ENCODE measurements at regions not wholly inside any gene's neighbourhood (a gene's known extent, or its start where the extent isn't known, plus 50 kb on each side); places are given as distances from the start of the nearest gene placed in this dataset.

- no peaks in the 10 kb centered on the region for H3K36me3 ChIP-seq (replicated peaks; ENCODE audit: insufficient read depth, low read depth)
- no peak overlapping the region for H3K27ac ChIP-seq
- H3K9me2 ChIP-seq (replicated peaks; ENCODE audit: insufficient read depth) = no peaks in the 10 kb centered on the region
- H2AFZ ChIP-seq = no peak overlapping the region
- 48% methylated on average over 2 of the region's 2 CpGs for WGBS (ENCODE audit: low lambda C conversion rate, missing lambda C conversion rate)
- TF ChIP-seq EZH2phosphoT487 (IDR thresholded peaks at IDR 0.05; ENCODE audit: low read depth, severe bottlenecking, unreplicated experiment) = no peak
- no peak for TF ChIP-seq CTCF (IDR thresholded peaks at IDR 0.05; ENCODE audit: poor library complexity)
- TF ChIP-seq EZH2 (IDR thresholded peaks at IDR 0.05; ENCODE audit: borderline replicate concordance) = no peak
- H3K4me1 ChIP-seq (ENCODE audit: insufficient read depth) = no peaks in the 10 kb centered on the region
- no peaks in the 10 kb centered on the region for H3K9me3 ChIP-seq (ENCODE audit: low read depth)
- no peak overlapping the region for H3K4me2 ChIP-seq
- H3K27me3 ChIP-seq = no peaks in the 10 kb centered on the region
- H4K20me1 ChIP-seq (ENCODE audit: insufficient read depth, poor library complexity, severe bottlenecking) = no peaks in the 10 kb centered on the region
- no peaks in the 10 kb centered on the region for H3K79me2 ChIP-seq
- no peak overlapping the region for H3K4me3 ChIP-seq
- peak; percentile 46 for DNase-seq (ENCODE audit: low spot score)
These were observed 164.4 kb upstream of the JARID2 start for GRCh38 chr6:15081447-15081846.

GRCh38 chr6:15082708-15083107 is 163.2 kb upstream of the JARID2 start:
- TF ChIP-seq CTCF (IDR thresholded peaks at IDR 0.05; ENCODE audit: poor library complexity) (no peak), EZH2phosphoT487 (IDR thresholded peaks at IDR 0.05; ENCODE audit: low read depth, severe bottlenecking, unreplicated experiment) (no peak), EZH2 (IDR thresholded peaks at IDR 0.05; ENCODE audit: borderline replicate concordance) (no peak)
- H3K27ac ChIP-seq = no peak overlapping the region
- H3K9me3 ChIP-seq (ENCODE audit: low read depth) = no peaks in the 10 kb centered on the region
- 96% methylated on average over 8 of the region's 8 CpGs for WGBS (ENCODE audit: low lambda C conversion rate, missing lambda C conversion rate)
- H3K36me3 ChIP-seq (replicated peaks; ENCODE audit: insufficient read depth, low read depth) = no peaks in the 10 kb centered on the region
- H4K20me1 ChIP-seq (ENCODE audit: insufficient read depth, poor library complexity, severe bottlenecking) = no peaks in the 10 kb centered on the region
- no peaks in the 10 kb centered on the region for H3K79me2 ChIP-seq
- no peak overlapping the region for H2AFZ ChIP-seq
- H3K4me2 ChIP-seq = no peak overlapping the region
- no peaks in the 10 kb centered on the region for H3K9me2 ChIP-seq (replicated peaks; ENCODE audit: insufficient read depth)
- no peak for DNase-seq (ENCODE audit: low spot score)
- H3K4me1 ChIP-seq (ENCODE audit: insufficient read depth) = no peaks in the 10 kb centered on the region
- H3K27me3 ChIP-seq = no peaks in the 10 kb centered on the region
- no peak overlapping the region for H3K4me3 ChIP-seq

- Histone ChIP-seq H3K4me1 (ENCODE audit: insufficient read depth) (no peaks in the 10 kb centered on the region), H3K79me2 (no peaks in the 10 kb centered on the region), H3K36me3 (replicated peaks; ENCODE audit: insufficient read depth, low read depth) (no peaks in the 10 kb centered on the region), H3K9me2 (replicated peaks; ENCODE audit: insufficient read depth) (no peaks in the 10 kb centered on the region), H3K4me3 (no peak overlapping the region), H4K20me1 (ENCODE audit: insufficient read depth, poor library complexity, severe bottlenecking) (no peaks in the 10 kb centered on the region), H3K27ac (no peak overlapping the region), H2AFZ (no peak overlapping the region), H3K4me2 (no peak overlapping the region), H3K9me3 (ENCODE audit: low read depth) (no peaks in the 10 kb centered on the region), H3K27me3 (no peaks in the 10 kb centered on the region)
- peak; percentile 32 for DNase-seq (ENCODE audit: low spot score)
- 86% methylated on average over 12 of the region's 12 CpGs for WGBS (ENCODE audit: low lambda C conversion rate, missing lambda C conversion rate)
- TF ChIP-seq EZH2phosphoT487 (IDR thresholded peaks at IDR 0.05; ENCODE audit: low read depth, severe bottlenecking, unreplicated experiment) = no peak
- TF ChIP-seq CTCF (IDR thresholded peaks at IDR 0.05; ENCODE audit: poor library complexity) = no peak
- no peak for TF ChIP-seq EZH2 (IDR thresholded peaks at IDR 0.05; ENCODE audit: borderline replicate concordance)
These were observed 159.3 kb upstream of the JARID2 start for GRCh38 chr6:15086348-15087158.
